PC-3 (cell line): ENCODE measurements at regions not wholly inside any gene's neighbourhood (a gene's known extent, or its start where the extent isn't known, plus 50 kb on each side); places are given as distances from the start of the nearest gene placed in this dataset.
A peak's percentile ranks its signal among the peaks of the same experiment; 100 is the strongest.

Experiments
- ATAC-seq: fragments of 200-7000 bp; cut with Tn5 transposase; 2 replicates; pipeline ENCODE4 v1.9.1; 2020; ENCODE audit warnings: mild to moderate bottlenecking, moderate library complexity
- BruUV-seq: library from RNA; stranded (reverse); fragments of 400-500 nt; replicated peaks from 2 replicates; lab custom pipeline; 2021; lab: Mats Ljungman, UMichigan
- CTCF ChIA-PET: fragments of 300-600 bp; sonication (Branson Sonifier 250); formaldehyde crosslinking; loops from one replicate; lab custom pipeline; 2022; ENCODE audit warnings: antibody characterized with exemption; lab: Charles Lee
- POLR2A ChIA-PET: fragments of 300-600 bp; sonication (Branson Sonifier 250); formaldehyde crosslinking; loops from one replicate; lab custom pipeline; 2022; ENCODE audit warnings: antibody characterized with exemption; ENCODE audit not compliant: unreplicated experiment; lab: Charles Lee
- DNase-seq: peaks from one replicate; pipeline ENCODE4 v3.0.0-alpha.2; 2015
- H2AFZ ChIP-seq: fragments of 300-600 bp; sonication (generic); 2 replicates; pipeline ENCODE4 v1.6.0; 2016; ENCODE audit warnings: antibody characterized with exemption, low read length
- H3F3A ChIP-seq: fragments of 300-600 bp; sonication (generic); one replicate; pipeline ENCODE4 v1.6.0; 2017; ENCODE audit warnings: antibody characterized with exemption, low read length, control low read depth, mild to moderate bottlenecking; ENCODE audit not compliant: unreplicated experiment
- H3K27ac ChIP-seq: fragments of 300-600 bp; sonication (generic); 2 replicates; pipeline ENCODE4 v1.5.1; 2016; ENCODE audit warnings: mild to moderate bottlenecking, low read length
- H3K27me3 ChIP-seq: fragments of 300-600 bp; sonication (generic); 2 replicates; pipeline ENCODE4 v1.6.1; 2016; ENCODE audit warnings: low read length, mixed read lengths
- H3K36me3 ChIP-seq: fragments of 300-600 bp; sonication (generic); 2 replicates; pipeline ENCODE4 v1.6.1; 2016; ENCODE audit warnings: low read depth, mixed run types, low read length, mixed read lengths
- H3K4me1 ChIP-seq: fragments of 300-600 bp; sonication (generic); 2 replicates; pipeline ENCODE4 v1.5.1; 2016; ENCODE audit warnings: low read length; ENCODE audit not compliant: insufficient read depth
- H3K4me2 ChIP-seq: fragments of 300-600 bp; sonication (generic); 2 replicates; pipeline ENCODE4 v1.6.0; 2016; ENCODE audit warnings: low read length
- H3K4me3 ChIP-seq: fragments of 300-600 bp; sonication (generic); 2 replicates; pipeline ENCODE4 v1.5.1; 2016; ENCODE audit warnings: mild to moderate bottlenecking, low read length, mixed read lengths
- H3K79me2 ChIP-seq: fragments of 300-600 bp; sonication (generic); 2 replicates; pipeline ENCODE4 v1.6.1; 2017; ENCODE audit warnings: low read length, mixed read lengths
- H3K9ac ChIP-seq: fragments of 300-600 bp; sonication (generic); 2 replicates; pipeline ENCODE4 v1.6.0; 2016; ENCODE audit warnings: mild to moderate bottlenecking, low read length
- H3K9me2 ChIP-seq: fragments of 300-600 bp; sonication (generic); replicated peaks from 2 replicates; pipeline ENCODE4 v1.6.1; 2016; ENCODE audit warnings: mixed run types, low read length, mixed read lengths
- H3K9me3 ChIP-seq: fragments of 300-600 bp; sonication (generic); 2 replicates; pipeline ENCODE4 v1.6.1; 2016; ENCODE audit warnings: low read length, mixed read lengths
- H4K20me1 ChIP-seq: fragments of 300-600 bp; sonication (generic); 2 replicates; pipeline ENCODE4 v1.6.1; 2016; ENCODE audit warnings: low read length, mixed read lengths
- EZH2 ChIP-seq: fragments of 300-600 bp; sonication (generic); IDR thresholded peaks from one replicate; pipeline ENCODE4 v1.6.1; 2017; ENCODE audit warnings: antibody characterized with exemption, mild to moderate bottlenecking, low read length; ENCODE audit not compliant: unreplicated experiment
- EZH2phosphoT487 ChIP-seq: fragments of 300-600 bp; sonication (generic); IDR thresholded peaks from 2 replicates; pipeline ENCODE4 v1.6.1; 2018; ENCODE audit warnings: mild to moderate bottlenecking, antibody characterized with exemption, low read length, borderline replicate concordance
- intact Hi-C: fragments of 100-400 bp; cut with micrococcal nuclease; formaldehyde crosslinking; loops from 2 replicates; pipeline ENCODE4 v1.9.0; 2023
- TF ChIP-seq, protein P1 (sequence below): fragments of 300-600 bp; sonication (generic); conservative IDR thresholded peaks from 2 replicates; pipeline ENCODE4 v1.5.1; 2017; ENCODE audit warnings: antibody characterized with exemption, low read depth, mild to moderate bottlenecking, low read length

DNA sequence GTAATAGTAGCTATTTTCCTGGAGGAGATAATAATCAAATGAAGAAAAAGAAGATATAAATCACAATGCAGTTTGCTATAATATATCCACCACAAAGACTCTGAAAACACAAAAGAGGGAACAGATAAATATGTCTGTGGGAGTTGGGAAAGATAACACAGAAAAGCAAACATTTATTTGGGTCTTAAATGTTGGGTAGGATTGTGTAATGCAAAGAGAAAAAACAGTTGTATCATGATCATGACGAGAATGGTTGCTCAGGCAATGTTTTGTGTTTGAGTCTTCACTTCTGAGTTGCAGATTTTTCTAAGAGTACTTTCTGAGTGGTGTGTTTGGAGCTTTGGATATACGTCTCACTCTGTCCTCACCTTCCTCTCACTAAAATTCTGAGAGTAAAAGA lies 437.5 kb downstream of the TFEC start:
- ChIA-PET POLR2A (no interaction called here), CTCF (no interaction called here)
- intact Hi-C loops, result no loop called here
- Histone ChIP-seq H3K4me3 (no peak overlapping the region), H2AFZ (no peak overlapping the region), H3K4me2 (no peak overlapping the region), H3K27ac (no peak overlapping the region), H3K9me2 (no peaks in the 10 kb centered on the region), H3F3A (no peaks in the 10 kb centered on the region), H3K9ac (no peak overlapping the region), H3K4me1 (no peaks in the 10 kb centered on the region), H4K20me1 (no peaks in the 10 kb centered on the region), H3K79me2 (no peaks in the 10 kb centered on the region), H3K36me3 (no peaks in the 10 kb centered on the region), H3K9me3 (no peaks in the 10 kb centered on the region), H3K27me3 (no peaks in the 10 kb centered on the region)
- no TSS peak for BruUV-seq
- no peak for DNase-seq
- TF ChIP-seq EZH2 (no peak), EZH2phosphoT487 (no peak)
- TF ChIP-seq, protein P1, sequence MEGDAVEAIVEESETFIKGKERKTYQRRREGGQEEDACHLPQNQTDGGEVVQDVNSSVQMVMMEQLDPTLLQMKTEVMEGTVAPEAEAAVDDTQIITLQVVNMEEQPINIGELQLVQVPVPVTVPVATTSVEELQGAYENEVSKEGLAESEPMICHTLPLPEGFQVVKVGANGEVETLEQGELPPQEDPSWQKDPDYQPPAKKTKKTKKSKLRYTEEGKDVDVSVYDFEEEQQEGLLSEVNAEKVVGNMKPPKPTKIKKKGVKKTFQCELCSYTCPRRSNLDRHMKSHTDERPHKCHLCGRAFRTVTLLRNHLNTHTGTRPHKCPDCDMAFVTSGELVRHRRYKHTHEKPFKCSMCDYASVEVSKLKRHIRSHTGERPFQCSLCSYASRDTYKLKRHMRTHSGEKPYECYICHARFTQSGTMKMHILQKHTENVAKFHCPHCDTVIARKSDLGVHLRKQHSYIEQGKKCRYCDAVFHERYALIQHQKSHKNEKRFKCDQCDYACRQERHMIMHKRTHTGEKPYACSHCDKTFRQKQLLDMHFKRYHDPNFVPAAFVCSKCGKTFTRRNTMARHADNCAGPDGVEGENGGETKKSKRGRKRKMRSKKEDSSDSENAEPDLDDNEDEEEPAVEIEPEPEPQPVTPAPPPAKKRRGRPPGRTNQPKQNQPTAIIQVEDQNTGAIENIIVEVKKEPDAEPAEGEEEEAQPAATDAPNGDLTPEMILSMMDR, result no peak
- no peak for ATAC-seq

DNA sequence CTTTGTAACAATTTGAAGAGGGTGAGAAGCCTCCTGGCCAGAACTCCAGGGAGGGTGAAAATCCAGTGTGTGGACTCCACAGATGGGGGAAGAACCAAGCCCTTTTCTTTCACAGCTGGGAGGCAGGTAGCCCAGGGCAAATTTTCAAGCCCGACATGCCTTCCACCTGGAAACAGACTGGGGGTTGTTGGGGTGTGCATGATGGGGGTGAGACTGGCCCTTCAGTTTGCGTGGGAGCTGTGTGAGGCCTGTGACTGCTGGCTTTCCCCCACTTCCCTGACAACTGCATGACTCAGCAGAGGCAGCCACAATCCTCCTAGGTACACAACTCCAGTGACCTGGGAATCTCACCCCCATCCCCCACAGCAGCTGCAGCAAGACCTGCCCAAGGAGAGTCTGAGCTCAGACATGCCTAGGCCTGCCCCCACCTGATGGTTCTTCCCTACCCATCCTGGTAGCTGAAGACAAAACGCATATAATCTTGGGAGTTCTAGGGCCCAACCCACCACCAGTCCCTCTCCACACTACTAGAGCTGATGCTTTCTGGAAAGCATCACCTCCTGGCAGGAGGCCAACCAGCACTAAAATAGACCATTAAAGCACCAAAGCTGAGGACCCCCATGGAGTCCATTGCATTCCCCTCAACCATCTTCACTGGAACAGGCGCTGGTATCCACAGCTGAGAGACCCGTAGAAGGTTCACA lies 445.4 kb downstream of the TFEC start:
- peak overlapping the region; percentile 73 for H2AFZ ChIP-seq
- peak; percentile 54 for DNase-seq
- CTCF ChIA-PET, result no interaction called here

DNA sequence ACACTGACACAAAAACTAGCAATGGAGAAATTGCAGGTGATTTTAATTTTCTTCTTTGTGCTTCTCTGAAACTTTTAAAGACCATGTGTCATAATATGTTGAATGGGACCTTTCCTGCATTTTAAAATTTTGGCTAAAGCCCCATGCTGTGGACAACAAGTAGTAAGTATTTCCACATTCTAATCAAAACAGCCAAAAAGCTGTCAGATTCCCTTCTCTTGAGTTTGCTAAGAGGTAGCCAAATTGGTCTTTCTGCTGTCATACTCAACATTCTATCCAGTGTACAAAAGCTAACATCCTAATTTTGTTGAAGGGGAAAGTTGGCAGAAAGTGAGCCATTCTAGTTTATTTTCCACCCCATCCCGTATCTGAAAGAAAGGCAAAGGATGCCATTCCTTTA lies 447.6 kb downstream of the TFEC start:
- CTCF ChIA-PET, result no interaction called here

More for the DNA sequence above, 445.4 kb downstream of the TFEC start:
- Histone ChIP-seq H3K4me1 (peaks cover 16% of the 10 kb centered on the region), H3K27ac (peak overlapping the region; percentile 46), H3K4me3 (no peak overlapping the region), H3K4me2 (0 out of 2 replicates have a peak overlapping the region, but pooled peaks have one; percentile 18), H4K20me1 (no peaks in the 10 kb centered on the region), H3K79me2 (no peaks in the 10 kb centered on the region), H3K36me3 (no peaks in the 10 kb centered on the region), H3K9me2 (no peaks in the 10 kb centered on the region), H3F3A (no peaks in the 10 kb centered on the region), H3K9me3 (no peaks in the 10 kb centered on the region), H3K9ac (peak overlapping the region; percentile 25; the same call in 1 of the 2 replicates), H3K27me3 (no peaks in the 10 kb centered on the region)
- peak; percentile 71 for ATAC-seq
- POLR2A ChIA-PET, result no interaction called here
- intact Hi-C loops, result no loop called here
- no TSS peak for BruUV-seq
- TF ChIP-seq, protein P1, result no peak
- no peak for TF ChIP-seq EZH2phosphoT487

More for the DNA sequence above, 447.6 kb downstream of the TFEC start:
- intact Hi-C loops, result no loop called here
- no peaks in the 10 kb centered on the region for H3K9me3 ChIP-seq
- no peak overlapping the region for H3K4me2 ChIP-seq
- H4K20me1 ChIP-seq, result no peaks in the 10 kb centered on the region
- TF ChIP-seq, protein P1, result no peak
- TF ChIP-seq EZH2, result no peak
- no peak for TF ChIP-seq EZH2phosphoT487
- no peaks in the 10 kb centered on the region for H3K79me2 ChIP-seq
- H2AFZ ChIP-seq, result no peak overlapping the region
- POLR2A ChIA-PET, result no interaction called here
- H3F3A ChIP-seq, result no peaks in the 10 kb centered on the region
- peaks cover 16% of the 10 kb centered on the region for H3K4me1 ChIP-seq
- no peak overlapping the region for H3K9ac ChIP-seq
- no peaks in the 10 kb centered on the region for H3K9me2 ChIP-seq
- no peak for ATAC-seq
- H3K36me3 ChIP-seq, result no peaks in the 10 kb centered on the region
- DNase-seq, result no peak
- no TSS peak for BruUV-seq
- no peak overlapping the region for H3K27ac ChIP-seq
- H3K4me3 ChIP-seq, result no peak overlapping the region
- no peaks in the 10 kb centered on the region for H3K27me3 ChIP-seq
